ENCODE measurements at regions not wholly inside any gene's neighbourhood (a gene's known extent, or its start where the extent isn't known, plus 50 kb on each side); places are given as distances from the start of the nearest gene placed in this dataset.

DNA sequence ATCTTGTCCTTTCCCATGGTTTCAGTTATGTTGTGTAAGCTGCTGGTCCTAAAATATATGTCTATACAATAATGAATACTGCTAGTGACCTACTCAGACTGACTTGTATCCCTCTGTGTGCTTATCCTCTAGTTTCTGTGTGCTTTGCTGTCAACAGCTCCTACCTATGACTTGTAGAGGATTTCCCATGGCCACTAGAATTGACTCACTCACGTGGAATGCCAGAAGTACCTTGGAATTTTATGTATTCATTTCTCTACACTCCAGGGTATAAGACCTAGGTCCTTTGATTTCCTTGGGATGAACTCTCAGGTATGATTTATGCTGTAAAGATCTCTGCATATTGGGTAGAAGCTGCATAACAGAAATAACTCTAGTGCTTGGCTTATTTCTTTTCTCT, 279.9 kb upstream of the SLIT2 start:
- POLR2A ChIA-PET, result no interaction called here
- DNase-seq (ENCODE audit: low read depth, low spot score), result no peak
- no peak overlapping the region for H3K4me3 ChIP-seq (ENCODE audit: low read depth, low read length)
- CTCF ChIA-PET, result interaction anchor here (1.1 to 3.7 kb wide), 3 partner anchors 9 to 277 kb away, joined by 3 to 13 read pairs (median 5); no protein-coding TSS in a partner anchor
- TF ChIP-seq, protein P1, sequence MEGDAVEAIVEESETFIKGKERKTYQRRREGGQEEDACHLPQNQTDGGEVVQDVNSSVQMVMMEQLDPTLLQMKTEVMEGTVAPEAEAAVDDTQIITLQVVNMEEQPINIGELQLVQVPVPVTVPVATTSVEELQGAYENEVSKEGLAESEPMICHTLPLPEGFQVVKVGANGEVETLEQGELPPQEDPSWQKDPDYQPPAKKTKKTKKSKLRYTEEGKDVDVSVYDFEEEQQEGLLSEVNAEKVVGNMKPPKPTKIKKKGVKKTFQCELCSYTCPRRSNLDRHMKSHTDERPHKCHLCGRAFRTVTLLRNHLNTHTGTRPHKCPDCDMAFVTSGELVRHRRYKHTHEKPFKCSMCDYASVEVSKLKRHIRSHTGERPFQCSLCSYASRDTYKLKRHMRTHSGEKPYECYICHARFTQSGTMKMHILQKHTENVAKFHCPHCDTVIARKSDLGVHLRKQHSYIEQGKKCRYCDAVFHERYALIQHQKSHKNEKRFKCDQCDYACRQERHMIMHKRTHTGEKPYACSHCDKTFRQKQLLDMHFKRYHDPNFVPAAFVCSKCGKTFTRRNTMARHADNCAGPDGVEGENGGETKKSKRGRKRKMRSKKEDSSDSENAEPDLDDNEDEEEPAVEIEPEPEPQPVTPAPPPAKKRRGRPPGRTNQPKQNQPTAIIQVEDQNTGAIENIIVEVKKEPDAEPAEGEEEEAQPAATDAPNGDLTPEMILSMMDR (IDR thresholded peaks at IDR 0.05; ENCODE audit: insufficient read depth, low read length, missing control alignments), result no peak

DNA sequence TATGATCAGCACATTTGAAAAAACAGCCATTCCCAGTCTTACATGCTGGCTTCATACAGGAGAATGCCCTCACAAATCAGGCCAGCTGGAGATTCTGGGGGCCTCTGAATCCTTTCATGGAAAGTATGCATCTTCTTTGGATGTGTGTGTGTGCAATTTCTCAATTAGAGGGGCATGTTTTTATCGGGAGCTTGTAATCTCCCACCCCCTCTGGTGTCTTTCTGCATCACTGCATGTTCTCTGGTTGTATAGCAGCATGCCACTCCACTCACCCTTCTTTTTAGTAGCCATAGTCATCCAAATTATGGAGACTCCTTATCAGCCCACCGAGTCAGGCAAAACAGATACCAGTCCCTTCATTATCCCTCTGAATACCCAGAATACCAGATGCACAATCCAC, 282.2 kb upstream of the SLIT2 start:
- ChIA-PET CTCF (interaction anchor here (1.4 to 3.7 kb wide), 2 partner anchors 12 to 276 kb away, joined by 4 to 13 read pairs; no protein-coding TSS in a partner anchor), POLR2A (no interaction called here)
- H3K4me3 ChIP-seq (ENCODE audit: low read depth, low read length), result no peak overlapping the region
- DNase-seq (ENCODE audit: low read depth, low spot score), result no peak
- TF ChIP-seq, protein P1 (IDR thresholded peaks at IDR 0.05; ENCODE audit: insufficient read depth, low read length, missing control alignments), result peak; percentile 12

DNA sequence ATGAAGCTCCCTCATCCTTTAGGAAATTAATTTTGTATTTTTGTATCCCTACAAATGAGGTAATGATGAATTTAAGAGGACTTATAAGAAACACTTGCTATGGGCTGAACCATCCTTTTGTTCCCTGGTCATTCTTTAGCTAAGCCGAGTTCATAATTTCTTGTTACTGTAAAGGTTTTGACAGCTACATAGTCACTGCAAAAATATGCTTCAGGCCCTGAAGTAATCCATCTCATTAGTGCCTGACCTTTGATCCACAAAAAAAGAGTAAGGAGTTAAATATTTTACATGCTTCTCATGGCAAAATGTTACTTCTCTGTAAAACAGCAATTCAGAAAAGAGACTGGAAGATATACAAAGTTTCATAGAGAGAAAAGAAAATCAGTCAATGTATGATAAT, 290.6 kb upstream of the SLIT2 start:
- POLR2A ChIA-PET, result no interaction called here
- TF ChIP-seq, protein P1 (IDR thresholded peaks at IDR 0.05; ENCODE audit: insufficient read depth, low read length, missing control alignments), result no peak
- peak; percentile 67 for DNase-seq (ENCODE audit: low read depth, low spot score)
- H3K4me3 ChIP-seq (ENCODE audit: low read depth, low read length), result no peak overlapping the region
- CTCF ChIA-PET, result interaction anchor here (0.7 kb wide), 1 partner anchor 287 kb away, joined by 4 read pairs; no protein-coding TSS in a partner anchor

DNA sequence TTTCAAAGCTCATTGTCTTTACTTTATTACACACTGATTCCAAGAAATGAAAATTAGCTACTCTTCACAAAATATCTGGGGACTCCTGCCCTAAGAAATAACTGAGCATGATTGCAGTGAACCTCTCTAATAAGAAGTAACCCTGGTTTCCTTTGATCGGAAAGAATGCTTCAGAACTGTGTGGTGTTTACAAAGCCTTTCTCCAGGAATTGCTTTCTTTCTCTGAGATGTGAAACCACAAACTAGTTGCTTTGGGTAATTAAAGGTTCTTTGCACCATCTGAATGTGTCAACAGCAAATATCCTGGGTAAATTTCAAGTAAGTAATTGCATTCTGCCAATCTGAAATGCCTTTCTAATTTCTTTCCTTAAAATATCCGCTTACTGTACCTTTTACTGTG, 292.9 kb upstream of the SLIT2 start:
- no peak for DNase-seq (ENCODE audit: low read depth, low spot score)
- H3K4me3 ChIP-seq (ENCODE audit: low read depth, low read length), result no peak overlapping the region
- TF ChIP-seq, protein P1 (IDR thresholded peaks at IDR 0.05; ENCODE audit: insufficient read depth, low read length, missing control alignments), result no peak
- CTCF ChIA-PET, result interaction anchor here (2.0 kb wide), 1 partner anchor 290 kb away, joined by 5 read pairs; no protein-coding TSS in a partner anchor
- POLR2A ChIA-PET, result no interaction called here

DNA sequence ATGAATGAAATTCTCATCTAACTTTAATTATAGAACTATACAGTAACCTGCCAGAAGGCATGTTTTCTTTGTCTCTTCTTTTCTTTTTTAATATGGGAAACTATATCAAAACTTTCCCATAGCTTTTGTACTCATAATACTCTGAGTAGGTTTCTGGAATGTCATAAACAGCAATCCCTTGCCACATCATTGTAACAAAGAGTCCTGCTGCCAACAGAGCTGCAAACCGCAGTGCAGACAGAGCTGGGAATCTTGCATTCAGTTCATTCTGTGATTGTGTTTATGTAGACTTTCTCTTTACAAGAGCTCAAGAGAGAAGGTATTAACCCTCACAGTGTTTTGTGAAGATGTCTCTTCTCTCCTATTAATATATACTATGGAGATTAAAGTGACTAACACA, 304.4 kb upstream of the SLIT2 start:
- TF ChIP-seq, protein P1 (IDR thresholded peaks at IDR 0.05; ENCODE audit: insufficient read depth, low read length, missing control alignments), result no peak
- POLR2A ChIA-PET, result interaction anchor here (0.7 kb wide), 1 partner anchor 297 kb away, joined by 3 read pairs; no protein-coding TSS in a partner anchor
- CTCF ChIA-PET, result interaction anchor here (1.7 kb wide), 1 partner anchor 15 kb away, joined by 4 read pairs; no protein-coding TSS in a partner anchor
- no peak overlapping the region for H3K4me3 ChIP-seq (ENCODE audit: low read depth, low read length)
- peak; percentile 24 for DNase-seq (ENCODE audit: low read depth, low spot score)

DNA sequence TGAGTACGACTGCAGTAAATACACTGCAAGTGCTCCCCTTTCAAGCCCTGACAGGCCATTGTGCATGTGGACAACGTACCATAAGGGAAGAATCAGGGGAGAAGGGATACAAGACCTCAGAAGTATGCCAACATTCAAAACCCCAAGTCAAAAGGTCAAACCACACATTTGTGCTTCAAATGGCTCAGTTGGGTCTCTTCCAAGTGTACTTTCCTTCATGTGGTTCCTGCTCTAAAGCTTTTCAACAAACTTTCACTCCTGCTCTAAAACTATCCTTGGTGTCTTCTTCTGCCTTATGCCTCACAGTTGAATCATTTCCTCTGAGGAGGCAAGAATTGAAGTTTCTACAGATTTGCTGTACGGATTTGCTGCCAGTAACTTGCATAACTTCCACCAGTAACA, 305.7 kb upstream of the SLIT2 start:
- CTCF ChIA-PET, result interaction anchor here (0.6 to 1.7 kb wide), 2 partner anchors 14 to 295 kb away, joined by 3 to 4 read pairs; no protein-coding TSS in a partner anchor

More for the DNA sequence above, 305.7 kb upstream of the SLIT2 start:
- DNase-seq (ENCODE audit: low read depth, low spot score), result peak; percentile 91
- POLR2A ChIA-PET, result interaction anchor here (0.7 kb wide), 1 partner anchor 577 kb away, joined by 3 read pairs; no protein-coding TSS in a partner anchor
- TF ChIP-seq, protein P1 (IDR thresholded peaks at IDR 0.05; ENCODE audit: insufficient read depth, low read length, missing control alignments), result no peak
- H3K4me3 ChIP-seq (ENCODE audit: low read depth, low read length), result no peak overlapping the region

Data from AG04449 (cell line).